DMS 273 (cell line): ENCODE measurements at regions not wholly inside any gene's neighbourhood (a gene's known extent, or its start where the extent isn't known, plus 50 kb on each side); places are given as distances from the start of the nearest gene placed in this dataset.
"Not testable (repeated sequence)": the region's sequence is repeated elsewhere in the genome, so short reads cannot be mapped to it uniquely, and the experiment has no call there.

ENCODE experiments used
- DNase-seq: peaks from one replicate; lab custom pipeline; 2025; ENCODE audit not compliant: unreplicated experiment; lab: John Stamatoyannopoulos, UW

- DNase-seq: no peak
Measured at GRCh38 chr19:27716922-27717321, 1496.0 kb downstream of the UQCRFS1 start.

DNA sequence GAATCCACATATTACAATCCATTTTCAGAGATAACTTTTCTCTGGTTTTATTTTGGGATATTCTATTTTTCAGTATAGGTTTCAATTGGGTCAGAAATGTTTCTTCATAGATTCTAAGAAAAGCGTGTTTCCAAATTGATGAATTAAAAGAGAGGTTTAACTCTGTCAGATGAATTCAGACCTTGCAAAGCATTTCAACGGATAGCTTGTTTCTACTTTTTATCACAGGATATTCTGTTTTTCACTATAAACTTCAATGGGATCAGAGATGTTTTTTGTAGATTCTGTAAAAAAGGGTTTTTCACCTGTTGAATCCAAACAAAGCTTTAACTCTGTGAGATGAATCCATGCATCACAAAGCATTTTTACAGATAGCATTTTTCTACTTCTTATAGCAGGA, 1498.1 kb downstream of the UQCRFS1 start:
- no peak for DNase-seq

- no peak for DNase-seq
Measured at GRCh38 chr19:27709496-27709895, 1503.5 kb downstream of the UQCRFS1 start.

DNA sequence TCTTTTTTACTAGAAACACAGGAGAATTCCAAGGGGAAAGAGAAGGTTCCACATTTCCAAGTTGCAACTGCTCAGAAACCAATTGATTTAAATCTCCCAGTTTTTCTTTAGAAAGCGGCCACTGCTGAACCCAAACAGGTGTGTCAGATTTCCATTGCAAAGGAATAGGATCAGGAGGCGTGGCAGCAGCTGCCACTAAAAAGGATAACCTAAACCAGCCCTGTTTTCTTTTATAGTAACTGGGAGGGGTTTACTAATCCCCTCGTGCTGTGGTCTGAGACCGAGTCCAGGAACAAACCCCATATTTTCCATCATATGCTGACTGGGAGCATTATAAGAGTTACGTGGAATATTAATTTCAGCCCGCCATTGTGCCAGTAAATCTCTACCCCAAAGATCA, 1504.0 kb downstream of the UQCRFS1 start:
- not testable (repeated sequence) for DNase-seq

- DNase-seq: peak; percentile 7
Measured at GRCh38 chr19:27707026-27707425, 1505.9 kb downstream of the UQCRFS1 start.

DNA sequence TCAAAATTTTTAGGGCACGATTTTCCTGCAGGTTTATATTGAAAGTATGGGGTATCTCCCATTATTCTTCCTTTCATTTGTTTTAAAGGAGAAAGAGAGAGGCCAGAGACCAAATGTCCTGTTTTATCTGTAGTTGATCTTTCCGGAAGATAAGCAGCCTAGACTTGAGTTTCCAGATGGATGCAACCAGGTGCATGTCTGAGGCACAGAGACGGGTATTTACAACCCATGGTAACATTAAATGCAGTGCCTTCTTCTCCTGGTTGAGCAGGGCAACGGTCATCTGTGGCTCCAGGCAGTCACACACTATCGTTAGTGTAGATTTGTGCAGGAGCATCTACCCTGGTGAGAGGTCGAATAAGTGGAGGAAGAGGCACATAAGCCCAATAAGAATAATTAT, 1507.1 kb downstream of the UQCRFS1 start:
- no peak for DNase-seq

DNA sequence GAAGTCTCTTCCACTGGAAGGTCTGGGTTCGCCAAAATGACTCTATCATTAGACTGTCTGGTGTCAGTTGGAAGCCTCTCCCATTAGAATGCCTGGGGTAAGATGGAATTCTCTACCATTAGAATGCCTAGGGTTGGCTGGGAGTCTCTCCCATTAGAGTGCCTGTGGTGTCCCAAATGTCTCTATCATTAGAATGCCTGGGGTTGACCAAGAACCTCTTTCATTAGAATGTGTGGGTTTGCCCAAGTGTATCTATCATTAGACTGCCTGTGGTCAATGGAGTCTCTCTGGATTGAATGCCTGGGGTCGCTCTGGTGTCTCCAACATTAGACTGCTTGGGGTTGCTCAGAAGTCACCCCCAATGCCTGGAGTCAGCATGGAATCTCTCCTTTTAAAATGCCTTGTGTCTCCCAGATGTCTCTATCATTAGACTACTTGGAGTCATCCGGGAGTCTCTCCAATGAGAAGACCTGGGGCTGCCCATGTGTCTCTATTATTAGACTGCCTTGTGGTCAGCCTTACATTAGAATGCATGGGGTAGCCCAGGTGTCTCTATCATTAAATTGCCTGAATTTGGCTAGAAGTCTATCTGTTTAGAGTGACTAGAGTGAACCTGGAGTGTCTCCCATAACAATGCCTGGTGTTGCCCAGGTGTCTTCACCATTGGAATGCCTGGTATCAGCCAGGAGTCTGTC, 1518.4 kb downstream of the UQCRFS1 start:
- DNase-seq: no peak

DNA sequence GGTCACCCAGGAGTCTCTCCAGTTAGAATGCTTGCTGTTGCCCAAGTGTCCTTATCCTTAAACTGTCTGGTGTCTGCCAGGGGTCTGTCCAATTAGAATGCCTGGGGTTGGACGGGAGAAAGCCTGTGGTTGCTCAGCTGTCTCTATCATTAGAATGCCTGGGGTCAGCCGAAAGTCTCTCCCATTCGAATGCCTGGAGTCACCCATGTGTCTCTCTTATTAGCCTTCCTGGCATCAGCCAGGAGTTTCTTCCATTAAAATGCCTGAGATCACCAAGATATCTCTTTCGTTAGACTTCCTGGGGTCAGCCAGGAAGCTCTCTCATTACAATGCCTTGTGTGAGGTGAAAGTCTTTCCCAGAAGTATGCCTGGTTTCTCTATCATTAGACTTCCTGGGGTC, 1521.0 kb downstream of the UQCRFS1 start:
- DNase-seq: no peak

DNA sequence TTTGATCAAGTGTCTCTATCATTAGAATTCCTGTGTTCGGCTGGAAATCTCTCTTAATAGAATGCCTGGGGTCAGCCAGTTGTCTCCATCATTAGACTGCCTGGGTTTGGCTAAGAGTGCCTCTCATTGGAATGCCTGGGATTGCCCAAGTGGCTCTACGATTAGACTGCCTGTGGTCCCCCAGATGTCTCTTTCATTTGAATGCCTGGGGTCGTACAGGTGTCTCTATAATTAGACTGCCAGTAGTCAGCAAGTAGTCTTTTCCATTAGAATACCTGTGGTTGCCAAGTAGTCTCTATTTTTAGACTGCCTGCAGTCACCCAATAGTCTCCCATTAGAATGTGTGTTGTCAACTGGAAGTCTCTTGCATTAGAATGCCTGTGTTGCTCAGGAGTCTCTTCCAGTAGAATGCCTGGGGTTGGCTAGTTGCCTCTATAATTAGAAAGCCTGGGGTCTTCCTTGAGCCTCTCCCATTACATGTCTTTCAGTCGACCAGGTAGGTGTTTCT, 1523.2 kb downstream of the UQCRFS1 start:
- no peak for DNase-seq

DNA sequence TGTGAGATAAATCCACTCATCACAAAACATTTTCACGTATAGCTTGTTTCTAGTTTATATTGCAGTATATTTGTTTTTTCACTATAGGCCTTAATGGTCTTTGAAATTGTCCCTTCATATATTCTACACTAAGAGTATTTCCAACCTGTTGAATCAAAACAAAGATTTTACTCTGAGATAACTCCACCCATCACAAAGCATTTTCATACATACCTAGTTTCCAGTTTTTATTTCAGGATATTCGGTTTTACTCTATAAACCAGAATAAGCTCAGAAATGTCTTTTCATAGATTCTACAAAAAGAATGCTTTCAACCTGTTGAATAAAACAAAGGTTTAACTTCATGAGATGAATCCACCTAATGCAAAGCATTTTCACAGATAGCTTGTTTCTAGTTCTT, 1528.7 kb downstream of the UQCRFS1 start:
- no peak for DNase-seq

GRCh38 chr19:27681972-27682371, 1531.0 kb downstream of the UQCRFS1 start:
- no peak for DNase-seq

GRCh38 chr19:27679905-27680304, 1533.0 kb downstream of the UQCRFS1 start:
- DNase-seq: no peak

DNA sequence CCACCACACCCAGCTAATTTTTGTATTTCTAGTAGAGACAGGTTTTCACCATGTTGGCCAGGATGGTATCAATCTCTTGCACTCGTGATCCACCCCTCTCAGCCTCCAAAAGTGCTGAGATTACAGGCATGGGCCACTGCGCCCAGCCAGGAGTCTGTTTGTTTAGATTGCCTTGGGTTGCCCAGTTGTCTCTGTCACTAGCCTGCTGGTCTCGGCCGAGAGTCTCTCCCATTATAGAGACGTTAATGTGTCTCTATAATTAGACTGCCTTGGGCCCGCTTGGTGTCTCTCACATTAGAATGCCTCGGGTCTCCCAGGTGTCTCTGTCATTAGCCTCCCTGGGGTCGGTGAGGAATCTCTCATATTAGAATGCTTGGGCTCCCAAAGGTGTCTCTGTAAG, 1533.6 kb downstream of the UQCRFS1 start:
- DNase-seq: no peak

DNA sequence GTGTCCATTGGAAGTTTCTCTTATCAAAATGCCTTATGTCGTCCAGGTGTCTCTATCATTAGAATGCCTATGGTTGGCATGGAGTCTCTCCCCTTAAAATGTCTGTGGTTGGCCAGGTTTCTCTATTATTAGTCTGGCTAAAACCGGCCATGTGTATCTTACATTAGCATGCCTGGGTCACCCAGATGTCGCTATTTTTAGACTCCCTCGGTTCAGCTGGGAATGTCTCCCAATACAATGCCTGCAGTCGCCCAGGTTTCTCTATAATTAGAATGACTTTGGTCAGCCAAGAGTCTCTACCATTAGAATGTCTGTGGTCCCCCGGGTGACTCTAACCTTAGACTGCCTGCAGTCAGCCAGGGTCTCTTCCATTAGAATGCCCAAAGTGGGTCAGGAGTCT, 1536.1 kb downstream of the UQCRFS1 start:
- DNase-seq: peak; percentile 11

DNA sequence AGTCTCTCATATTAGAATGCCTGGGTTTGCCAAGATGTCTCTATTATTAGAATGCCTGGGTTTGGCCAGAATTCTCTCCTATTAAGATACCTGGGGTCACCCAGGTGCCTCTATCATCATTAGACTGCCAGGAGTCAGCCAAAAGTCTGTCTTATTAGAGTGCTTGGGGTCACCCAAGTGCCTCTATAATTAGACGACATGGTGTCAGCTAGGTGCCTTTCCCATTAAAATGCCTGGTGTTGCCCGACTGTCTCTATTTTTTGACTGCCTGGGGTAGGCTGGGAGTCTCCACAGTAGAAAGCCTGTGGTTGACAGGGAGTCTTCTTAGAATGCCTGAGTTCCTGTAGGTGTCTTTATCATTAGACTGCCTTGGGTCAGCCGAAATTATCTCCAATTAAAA, 1536.6 kb downstream of the UQCRFS1 start:
- DNase-seq: no peak

- DNase-seq: no peak
Measured at GRCh38 chr19:27675771-27676170, 1537.2 kb downstream of the UQCRFS1 start.

GRCh38 chr19:27674701-27675100, 1538.2 kb downstream of the UQCRFS1 start:
- no peak for DNase-seq

DNA sequence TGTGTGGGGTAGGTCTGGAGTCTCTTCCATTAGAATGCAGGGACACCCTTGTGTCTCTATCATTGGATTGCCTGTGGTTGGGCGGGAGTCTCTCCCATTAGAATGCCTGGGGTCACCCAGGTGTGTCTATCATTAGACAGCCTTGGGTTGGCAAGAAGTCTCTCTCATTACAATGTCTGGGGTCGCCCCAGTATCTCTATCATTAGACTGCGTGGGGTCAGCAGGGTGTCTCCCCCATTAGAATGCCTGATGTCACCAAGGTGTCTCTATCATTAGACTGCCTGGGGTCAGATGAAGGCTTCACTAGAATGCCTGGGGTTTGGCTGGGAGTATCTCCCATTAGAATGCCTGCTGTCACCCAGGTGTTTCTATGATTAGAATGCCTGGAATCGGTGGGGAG, 1539.0 kb downstream of the UQCRFS1 start:
- DNase-seq: no peak

DNA sequence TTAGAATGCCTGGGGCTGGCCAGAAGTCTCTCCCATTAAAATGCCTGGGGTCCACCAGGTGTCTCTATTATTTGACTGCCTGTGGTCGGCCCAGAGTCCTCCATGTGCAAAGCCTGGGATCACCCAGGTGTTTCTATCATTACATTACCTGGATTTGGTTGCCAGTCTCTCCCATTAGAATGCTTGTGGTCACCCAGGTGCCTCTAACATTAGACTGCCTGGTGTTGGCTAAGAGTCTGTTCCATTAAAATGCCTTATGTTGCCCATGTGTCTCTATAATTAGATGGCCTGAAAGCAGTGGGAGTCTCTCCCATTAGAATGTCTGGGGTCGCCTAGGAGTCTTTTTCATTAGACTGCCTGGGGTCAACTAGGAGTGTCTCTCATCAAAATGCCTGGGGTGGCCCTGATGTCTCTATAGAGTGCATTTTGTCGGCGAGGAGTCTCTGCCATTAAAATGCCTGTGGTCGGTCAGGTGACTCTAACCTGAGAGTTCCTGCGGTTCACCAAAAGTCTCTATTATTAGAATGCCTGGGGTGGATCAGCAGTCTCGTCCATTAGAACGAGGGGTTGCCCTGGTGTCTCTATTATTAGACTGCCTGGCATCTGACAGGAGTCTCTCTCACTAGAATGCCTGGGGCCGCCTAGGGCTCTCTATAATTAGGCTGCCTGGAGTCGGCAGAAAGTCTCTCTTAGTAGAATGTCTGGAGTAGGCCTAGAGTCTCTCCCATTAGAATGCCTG, 1540.5 kb downstream of the UQCRFS1 start:
- DNase-seq: no peak

- no peak for DNase-seq
Measured at GRCh38 chr19:27671876-27672275, 1541.1 kb downstream of the UQCRFS1 start.

- no peak for DNase-seq
Measured at GRCh38 chr19:27660428-27660827, 1552.5 kb downstream of the UQCRFS1 start.

- DNase-seq: no peak
Measured at GRCh38 chr19:27657271-27658051, 1555.5 kb downstream of the UQCRFS1 start.
